Gastroesophageal sphincter (tissue), 3 donors: ENCODE measurements at regions not wholly inside any gene's neighbourhood (a gene's known extent, or its start where the extent isn't known, plus 50 kb on each side); places are given as distances from the start of the nearest gene placed in this dataset.

Source experiments
- CTCF ChIP-seq, 4 experiments: fragments of 200-600 bp in 2 of 4; fragments of 450-650 bp in 2 of 4; sonication (generic) in 1 of 4; IDR thresholded peaks; one replicate each; pipeline ENCODE4 v1.5.1; 2017 to 2019; ENCODE audit warnings: antibody characterized with exemption in 4 of 4, mild to moderate bottlenecking in 2 of 4, moderate library complexity in 2 of 4
- POLR2A ChIP-seq, 2 donors: fragments of 450-650 bp; IDR thresholded peaks; one replicate each; pipeline ENCODE4 v1.6.1; 2017; ENCODE audit warnings: antibody characterized with exemption in 2 of 2, mild to moderate bottlenecking in 2 of 2, moderate library complexity in 1 of 2

- TF ChIP-seq POLR2A (IDR thresholded peaks at IDR 0.05) (no peak), CTCF (IDR thresholded peaks at IDR 0.05) (no peak)
Measured at GRCh38 chr5:18003784-18004183, 369.5 kb downstream of the TAF11L14 start.
